Gastrocnemius medialis (tissue), 4 donors: ENCODE measurements at regions not wholly inside any gene's neighbourhood (a gene's known extent, or its start where the extent isn't known, plus 50 kb on each side); places are given as distances from the start of the nearest gene placed in this dataset.

Experiments used
- ATAC-seq, 2 donors: fragments of 150-250 bp; one replicate each; pipeline ENCODE4 v1.9.1; 2016
- DNase-seq, 2 donors: peaks; one replicate each; pipeline ENCODE4 v3.0.0-alpha.2; 2019
- H3K27ac ChIP-seq, 4 donors: fragments of 200-600 bp; sonication (generic); 1 replicate in 1 of 4; 2 replicates in 3 of 4; pipeline ENCODE4 v1.5.1; 2016 to 2018; ENCODE audit warnings: mild to moderate bottlenecking in 2 of 4, moderate library complexity in 1 of 4
- H3K27me3 ChIP-seq, 3 donors: fragments of 200-600 bp; sonication (generic) in 2 of 3; 1 replicate in 1 of 3; 2 replicates in 2 of 3; pipeline versions ENCODE4 v1.5.1 to v1.6.0; 2016 to 2019; ENCODE audit warnings: mild to moderate bottlenecking in 1 of 3, moderate library complexity in 1 of 3
- H3K36me3 ChIP-seq, 2 donors: fragments of 200-600 bp; sonication (generic) in 1 of 2; one replicate each; pipeline ENCODE4 v1.5.1; 2017 to 2018
- H3K4me1 ChIP-seq, 2 donors: fragments of 200-600 bp; sonication (generic) in 1 of 2; one replicate each; pipeline ENCODE4 v1.5.1; 2016 to 2017; ENCODE audit warnings: mild to moderate bottlenecking in 2 of 2
- H3K4me3 ChIP-seq, 4 donors: fragments of 200-600 bp; sonication (generic) in 3 of 4; 1 replicate in 1 of 4; 2 replicates in 3 of 4; pipeline ENCODE4 v1.5.1; 2016 to 2019; ENCODE audit warnings: mild to moderate bottlenecking in 2 of 4
- H3K9me3 ChIP-seq, 3 donors: fragments of 200-600 bp; sonication (generic) in 2 of 3; 1 replicate in 1 of 3; 2 replicates in 2 of 3; pipeline ENCODE4 v1.5.1; 2016 to 2019
- CTCF ChIP-seq, 5 experiments: fragments of 450-650 bp in 3 of 5; fragments of 200-600 bp in 2 of 5; sonication (generic) in 2 of 5; IDR thresholded peaks in 4 of 5; conservative IDR thresholded peaks in 1 of 5; 1 replicate in 4 of 5; 2 replicates in 1 of 5; pipeline ENCODE4 v1.5.1; 2016 to 2019; ENCODE audit warnings: antibody characterized with exemption in 5 of 5, mild to moderate bottlenecking in 3 of 5, moderate library complexity in 3 of 5
- POLR2A ChIP-seq, 2 donors: fragments of 450-650 bp; IDR thresholded peaks; one replicate each; pipeline ENCODE4 v1.6.1; 2017; ENCODE audit warnings: antibody characterized with exemption in 2 of 2, mild to moderate bottlenecking in 2 of 2, moderate library complexity in 2 of 2
- in situ Hi-C, 4 donors: fragments of 200-750 bp; cut with MboI; loops; one replicate each; pipeline versions ENCODE4 v1.15.0 to v1.8.0; 2017; ENCODE audit warnings: low sequenced_read_pairs in 4 of 4
- intact Hi-C: fragments of 100-400 bp; cut with DNase I; formaldehyde crosslinking; loops from one replicate; pipeline ENCODE4 v1.15.1; 2023; ENCODE audit warnings: low total_unique reads

GRCh38 chr1:8146257-8146855, 120.2 kb upstream of the ERRFI1 start:
- H3K9me3 ChIP-seq: no peaks in the 10 kb centered on the region
- no peaks in the 10 kb centered on the region for H3K4me1 ChIP-seq
- no peak overlapping the region for H3K4me3 ChIP-seq
- no peaks in the 10 kb centered on the region for H3K36me3 ChIP-seq
- in situ Hi-C loops (no loop called here), intact Hi-C loops (no loop called here)
- no peak overlapping the region for H3K27ac ChIP-seq
- ATAC-seq (no peak), DNase-seq (no peak)
- TF ChIP-seq POLR2A (IDR thresholded peaks at IDR 0.05) (no peak), CTCF (IDR thresholded peaks at IDR 0.05 in 4 of 5, conservative IDR thresholded peaks at IDR 0.05 in 1 of 5) (no peak)
- H3K27me3 ChIP-seq: no peaks in the 10 kb centered on the region

- DNase-seq: no peak
- no peaks in the 10 kb centered on the region for H3K9me3 ChIP-seq
- no peak overlapping the region for H3K27ac ChIP-seq
- TF ChIP-seq POLR2A (IDR thresholded peaks at IDR 0.05): no peak
- no peak for TF ChIP-seq CTCF (IDR thresholded peaks at IDR 0.05 in 4 of 5, conservative IDR thresholded peaks at IDR 0.05 in 1 of 5)
- no peaks in the 10 kb centered on the region for H3K27me3 ChIP-seq
- H3K4me3 ChIP-seq: no peak overlapping the region
- no peaks in the 10 kb centered on the region for H3K4me1 ChIP-seq
- no peaks in the 10 kb centered on the region for H3K36me3 ChIP-seq
- in situ Hi-C loops (no loop called here), intact Hi-C loops (no loop called here)
- ATAC-seq: no peak
Observed at GRCh38 chr1:8145545-8146202, 119.6 kb upstream of the ERRFI1 start.

GRCh38 chr1:8144323-8144722, 118.2 kb upstream of the ERRFI1 start:
- no peaks in the 10 kb centered on the region for H3K4me1 ChIP-seq
- no peaks in the 10 kb centered on the region for H3K27me3 ChIP-seq
- DNase-seq (no peak), ATAC-seq (no peak)
- in situ Hi-C loops (no loop called here), intact Hi-C loops (no loop called here)
- H3K4me3 ChIP-seq: no peak overlapping the region
- H3K27ac ChIP-seq: no peak overlapping the region
- TF ChIP-seq POLR2A (IDR thresholded peaks at IDR 0.05): no peak
- no peak for TF ChIP-seq CTCF (IDR thresholded peaks at IDR 0.05 in 4 of 5, conservative IDR thresholded peaks at IDR 0.05 in 1 of 5)
- no peaks in the 10 kb centered on the region for H3K9me3 ChIP-seq
- no peaks in the 10 kb centered on the region for H3K36me3 ChIP-seq

DNA sequence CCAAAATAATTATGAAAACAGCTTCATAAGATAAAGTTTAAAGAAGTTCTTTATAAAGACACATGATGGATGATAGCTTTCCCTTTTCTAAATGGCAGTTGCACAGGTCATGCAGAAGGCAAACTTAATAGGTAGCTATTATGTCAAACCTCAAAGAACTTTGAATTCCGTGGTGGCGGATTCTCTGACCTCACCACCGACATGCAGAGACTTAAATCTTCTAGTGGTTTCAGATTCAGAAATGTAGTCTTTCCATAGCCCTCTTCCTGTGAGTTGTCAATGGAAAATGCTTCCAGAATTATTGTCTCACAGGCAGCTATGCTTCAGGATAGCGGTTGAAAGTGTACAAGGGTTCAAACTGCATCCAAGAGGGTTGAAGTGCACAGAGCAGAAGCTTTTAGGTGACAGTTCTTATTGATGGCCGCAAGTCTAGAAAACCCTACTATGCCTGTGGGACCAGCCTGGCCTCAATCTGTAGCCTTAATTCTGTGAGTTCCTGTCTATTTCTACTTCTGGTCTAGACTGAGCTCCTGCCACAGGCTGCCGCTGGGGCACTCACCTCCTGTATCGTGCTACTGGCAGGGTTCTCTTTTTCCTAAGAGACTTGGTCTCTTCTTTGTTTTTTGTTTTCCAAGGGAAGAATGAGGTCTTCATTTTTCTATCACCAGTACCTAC, 117.0 kb upstream of the ERRFI1 start:
- Histone ChIP-seq H3K4me3 (no peak overlapping the region), H3K27me3 (no peaks in the 10 kb centered on the region), H3K9me3 (no peaks in the 10 kb centered on the region), H3K36me3 (no peaks in the 10 kb centered on the region), H3K27ac (no peak overlapping the region), H3K4me1 (peaks cover 0 to under 1% of the 10 kb centered on the region in 2 donors)
- intact Hi-C loops (no loop called here), in situ Hi-C loops (no loop called here)
- DNase-seq (no peak), ATAC-seq (no peak)
- TF ChIP-seq POLR2A (IDR thresholded peaks at IDR 0.05) (no peak), CTCF (IDR thresholded peaks at IDR 0.05 in 4 of 5, conservative IDR thresholded peaks at IDR 0.05 in 1 of 5) (no peak)
